NCI-H510A treated with DMSO at 0.1 percent for 48 hours (cell line): ENCODE measurements at regions not wholly inside any gene's neighbourhood (a gene's known extent, or its start where the extent isn't known, plus 50 kb on each side); places are given as distances from the start of the nearest gene placed in this dataset.

Source experiments
- DNase-seq: peaks from one replicate; lab custom pipeline; 2025; lab: John Stamatoyannopoulos, UW

- no peak for DNase-seq
Observed at GRCh38 chr2:145325485-145325884, 805.6 kb upstream of the ZEB2 start.

DNA sequence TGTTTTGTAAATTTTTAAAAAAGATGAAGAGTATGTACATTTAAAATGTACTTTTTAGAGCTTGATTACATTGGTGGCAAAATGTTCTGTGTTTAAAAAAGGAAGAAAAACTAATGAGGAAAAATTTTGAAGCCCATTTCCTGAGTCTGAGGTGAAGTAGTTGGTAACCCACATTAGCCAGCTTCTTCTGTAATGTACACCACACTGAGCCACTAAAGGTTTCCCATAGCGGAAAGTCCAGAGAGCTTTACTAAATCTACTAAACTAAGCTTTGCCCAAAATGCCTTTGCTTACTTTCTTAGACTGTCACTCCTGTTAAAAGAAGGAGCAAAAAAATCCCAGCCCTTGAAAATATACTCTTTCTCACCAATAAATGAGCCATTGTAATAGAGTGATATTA is 804.8 kb upstream of the ZEB2 start:
- no peak for DNase-seq

- no peak for DNase-seq
Observed at GRCh38 chr2:145323512-145323911, 803.6 kb upstream of the ZEB2 start.

- DNase-seq = no peak
Observed at GRCh38 chr2:145321344-145321743, 801.4 kb upstream of the ZEB2 start.

GRCh38 chr2:145316496-145316895 is 796.6 kb upstream of the ZEB2 start:
- no peak for DNase-seq

GRCh38 chr2:145315053-145315452 is 795.1 kb upstream of the ZEB2 start:
- DNase-seq = no peak

- no peak for DNase-seq
Observed at GRCh38 chr2:145314119-145314633, 794.3 kb upstream of the ZEB2 start.

- DNase-seq = no peak
Observed at GRCh38 chr2:145305889-145306288, 786.0 kb upstream of the ZEB2 start.

DNA sequence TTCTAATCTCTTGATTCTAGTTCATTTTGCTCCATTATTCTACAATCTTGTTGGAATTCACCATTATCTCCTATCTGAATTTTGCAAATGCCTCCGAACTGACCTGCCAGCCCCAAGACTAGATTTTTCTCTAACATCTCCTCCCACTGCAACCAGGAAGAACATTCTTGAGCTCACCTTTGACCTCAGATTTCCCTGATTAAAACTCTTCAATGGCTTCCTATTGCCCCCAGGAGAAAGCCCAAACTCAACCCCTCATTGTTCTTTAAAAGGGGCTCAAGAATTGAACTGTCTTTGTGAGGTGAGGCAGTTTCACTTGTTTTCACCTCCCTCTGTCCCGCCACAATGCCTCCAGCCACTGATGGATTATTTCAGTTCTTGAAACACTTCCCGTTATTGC is 784.6 kb upstream of the ZEB2 start:
- no peak for DNase-seq

GRCh38 chr2:145303536-145303935 is 783.6 kb upstream of the ZEB2 start:
- DNase-seq = no peak

DNA sequence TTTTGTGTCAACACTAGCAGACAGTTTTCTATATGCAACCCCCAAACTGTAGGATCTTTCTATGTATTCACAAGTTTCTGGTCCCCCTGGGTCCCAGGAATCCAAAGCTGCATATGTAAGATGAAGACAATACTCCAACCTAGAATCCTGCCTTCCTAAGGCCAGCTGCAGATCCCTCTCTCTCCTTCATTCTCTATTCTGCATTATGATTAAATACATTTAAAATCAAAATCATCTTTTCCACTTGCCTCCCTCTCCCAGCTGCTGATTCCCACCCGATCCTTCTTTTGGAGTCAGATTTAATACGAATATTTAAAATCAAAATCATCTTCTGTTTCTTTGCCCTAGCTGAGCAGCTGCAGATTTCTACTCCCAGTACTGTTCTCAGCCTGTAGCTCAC is 783.0 kb upstream of the ZEB2 start:
- DNase-seq = no peak

DNA sequence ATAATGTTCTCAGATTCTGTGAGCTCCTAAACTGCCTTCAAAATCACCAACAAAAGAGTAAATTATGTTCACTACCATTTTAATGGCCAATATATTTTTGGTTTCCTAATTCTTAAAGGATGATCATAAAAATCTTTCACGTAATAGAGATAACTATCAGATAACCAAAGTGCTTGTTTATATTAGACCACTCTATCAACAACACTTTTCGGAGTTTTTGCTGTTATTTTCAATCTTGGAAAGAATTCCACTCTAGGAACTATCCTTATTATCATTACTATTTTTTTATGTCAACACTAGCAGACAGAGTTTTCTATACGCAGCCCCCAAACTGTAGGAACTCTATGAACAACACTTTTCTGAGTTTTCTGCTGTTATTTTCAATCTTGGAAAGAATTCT is 782.5 kb upstream of the ZEB2 start:
- no peak for DNase-seq

DNA sequence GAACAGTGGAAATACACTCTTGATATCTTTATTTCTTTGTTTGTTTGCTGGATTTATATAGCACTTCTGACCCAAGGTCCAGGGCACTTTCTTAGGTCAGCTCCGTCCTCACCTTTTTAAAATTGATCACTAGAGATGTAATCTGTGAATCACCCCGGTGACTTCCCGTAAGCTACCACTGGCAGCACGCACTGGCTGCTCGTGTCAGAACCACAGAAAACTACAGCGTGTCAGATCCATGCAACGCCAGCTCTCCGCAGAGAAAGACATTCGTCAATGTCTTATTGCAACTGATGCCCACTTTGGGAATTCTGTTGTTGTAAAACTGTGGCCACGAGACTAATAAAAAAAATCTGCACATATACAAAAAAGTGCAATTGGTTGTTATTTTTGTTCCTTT is 779.4 kb upstream of the ZEB2 start:
- no peak for DNase-seq

DNA sequence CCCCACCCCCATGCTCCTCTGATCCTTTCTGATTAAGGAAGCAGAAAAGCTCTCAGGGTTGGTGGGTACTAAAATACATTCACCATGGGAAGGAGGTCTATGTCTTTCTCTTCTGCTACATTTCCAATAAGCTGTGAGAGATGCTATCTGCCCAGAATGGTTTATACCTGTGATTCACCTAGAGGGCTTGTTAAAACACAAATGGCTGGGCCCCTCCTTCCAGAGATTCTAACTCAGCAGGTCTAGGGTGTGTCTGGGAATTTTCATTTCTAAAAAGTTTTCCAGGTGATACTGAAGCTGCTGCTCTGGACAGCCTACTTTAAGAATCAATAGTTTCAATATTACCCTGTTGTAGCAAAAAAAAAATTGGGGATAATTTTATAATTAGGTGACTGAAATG is 772.2 kb upstream of the ZEB2 start:
- no peak for DNase-seq

- DNase-seq = no peak
Observed at GRCh38 chr2:145290986-145291385, 771.1 kb upstream of the ZEB2 start.

DNA sequence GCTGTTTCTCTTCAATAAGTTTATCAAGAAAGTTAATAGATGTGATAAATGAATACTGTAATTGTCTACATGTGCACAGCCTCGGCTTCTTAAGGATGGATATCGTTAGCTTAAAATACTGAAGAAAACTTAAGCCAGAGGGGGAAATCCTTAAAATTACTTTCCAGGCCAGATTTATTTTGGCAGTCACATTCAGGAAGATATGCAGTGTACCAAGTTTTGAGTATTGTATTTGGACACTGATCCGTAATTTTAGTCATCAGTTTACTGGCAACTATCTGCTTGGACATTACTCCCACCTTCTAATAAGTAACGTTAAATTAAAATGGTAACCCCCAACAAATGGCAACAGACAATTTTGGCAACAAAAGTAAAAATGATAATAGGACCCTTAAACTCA is 770.0 kb upstream of the ZEB2 start:
- DNase-seq = no peak

- DNase-seq = no peak
Observed at GRCh38 chr2:145288650-145289496, 769.0 kb upstream of the ZEB2 start.

DNA sequence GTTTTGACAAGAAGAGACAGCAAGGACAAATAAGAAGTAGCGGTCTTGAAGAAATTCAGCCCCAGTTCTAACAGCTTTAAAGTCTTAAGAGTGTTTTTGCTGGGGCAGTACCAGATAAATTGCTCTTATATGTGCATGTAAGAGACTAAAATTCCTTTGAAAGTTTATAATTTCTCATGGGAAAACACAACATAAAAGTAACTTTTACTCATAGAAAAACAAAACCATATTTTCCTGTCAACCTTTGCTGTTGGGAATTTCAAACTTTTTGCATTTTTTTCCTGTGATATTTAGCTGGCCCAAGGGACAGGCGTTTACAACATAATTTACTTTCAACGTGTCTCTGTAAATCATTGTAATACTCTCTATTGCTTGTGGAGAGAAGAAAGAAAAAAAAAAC is 767.8 kb upstream of the ZEB2 start:
- no peak for DNase-seq

DNA sequence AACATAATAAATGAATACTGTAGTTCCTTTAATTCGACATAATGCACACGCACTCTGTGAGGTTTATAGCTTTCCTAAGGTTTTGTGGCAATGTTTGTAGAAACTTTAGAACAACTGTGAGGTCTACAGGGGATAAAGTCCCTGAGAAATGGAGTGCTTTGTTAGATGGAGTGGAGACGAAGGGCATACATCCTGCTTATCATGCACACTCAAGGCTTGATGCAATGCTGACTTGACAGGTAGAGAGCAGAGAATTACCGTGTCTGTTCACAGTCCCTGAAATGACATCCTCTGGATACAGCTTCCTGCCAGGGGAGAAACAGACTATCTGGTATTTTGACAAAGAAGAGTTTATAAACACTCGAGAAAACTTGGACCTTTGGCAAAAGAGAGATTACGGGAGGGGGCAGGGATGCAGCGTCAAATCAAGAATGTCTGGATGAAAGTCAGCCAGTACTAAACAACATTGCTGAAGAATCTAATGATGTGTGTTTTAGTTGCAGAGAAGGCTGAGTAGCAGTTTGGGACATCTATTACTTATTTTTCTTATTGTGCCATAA is 766.9 kb upstream of the ZEB2 start:
- DNase-seq = peak; percentile 33

DNA sequence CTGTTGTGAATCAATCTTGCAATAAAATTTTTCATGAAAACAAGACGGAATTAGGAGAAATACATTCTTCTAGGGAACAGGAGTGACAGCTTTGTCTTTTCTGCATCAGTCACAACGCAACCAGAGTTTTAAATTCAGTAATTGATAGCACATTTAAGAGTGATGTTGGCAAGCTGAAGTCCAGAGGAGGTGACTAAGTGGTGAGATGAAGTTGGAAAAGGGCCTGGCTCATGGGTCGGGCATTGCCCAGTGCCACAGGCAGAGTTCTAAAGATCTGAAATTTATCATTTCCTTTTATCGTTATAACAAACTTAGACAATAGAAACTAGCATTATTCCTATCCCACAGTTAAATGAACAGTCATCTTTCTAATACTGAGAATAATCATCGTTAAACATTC is 764.6 kb upstream of the ZEB2 start:
- no peak for DNase-seq

- no peak for DNase-seq
Observed at GRCh38 chr2:145283131-145283530, 763.2 kb upstream of the ZEB2 start.

DNA sequence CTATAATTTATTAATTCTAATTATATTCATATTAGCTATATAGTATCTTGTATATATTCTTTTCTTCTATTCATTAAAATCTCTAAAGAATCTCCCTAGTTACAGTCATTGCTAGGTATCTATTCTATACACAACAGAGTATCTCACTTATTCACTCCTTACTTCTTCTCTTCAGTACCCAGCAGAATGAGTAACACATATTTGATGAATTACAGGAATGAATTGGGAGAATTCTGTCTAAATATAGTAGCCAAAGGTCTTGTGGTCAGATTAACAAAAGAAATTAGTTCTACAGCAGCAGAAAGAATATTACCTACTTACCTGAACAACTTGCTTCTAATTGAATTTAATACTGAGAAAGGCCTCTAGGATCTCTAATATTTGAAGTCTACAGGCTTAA is 758.0 kb upstream of the ZEB2 start:
- DNase-seq = no peak

DNA sequence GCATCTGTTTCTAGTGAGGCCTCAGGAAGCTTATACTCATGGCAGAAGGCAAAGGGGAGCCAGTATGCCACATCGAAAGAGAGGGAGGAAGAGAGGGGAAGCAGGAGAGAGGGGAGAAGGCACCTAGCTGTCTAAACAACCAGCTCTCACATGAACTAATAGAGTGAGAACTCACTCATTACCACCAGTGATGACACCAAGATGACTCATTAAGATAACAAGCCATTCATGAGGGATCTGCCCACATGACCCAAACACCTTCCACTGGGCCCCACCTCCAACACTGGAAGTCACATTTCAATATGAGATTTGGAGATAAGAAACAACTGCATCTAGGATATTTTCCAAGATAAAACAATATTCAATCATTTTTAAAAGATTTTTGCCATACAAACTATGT is 753.9 kb upstream of the ZEB2 start:
- no peak for DNase-seq

- no peak for DNase-seq
Observed at GRCh38 chr2:145268931-145269330, 749.0 kb upstream of the ZEB2 start.
